ENCODE measurements at regions not wholly inside any gene's neighbourhood (a gene's known extent, or its start where the extent isn't known, plus 50 kb on each side); places are given as distances from the start of the nearest gene placed in this dataset.
A peak's percentile ranks its signal among the peaks of the same experiment; 100 is the strongest.

- H3K36me3 ChIP-seq (replicated peaks in 1 of 2; ENCODE audit: control insufficient read depth in 1 of 2, insufficient read depth in 2 of 2, low read length in 2 of 2): no peaks in the 10 kb centered on the region
- Mint-ChIP-seq H3K9me3 (peaks cover 10 to 32% (median 20%) of the 10 kb centered on the region in 7 donors), H3K27me3 (ENCODE audit: low read depth in 3 of 3) (peaks cover 0 to 6% (median 5%) of the 10 kb centered on the region in 3 donors), H3K36me3 (peaks cover 3 to 4% of the 10 kb centered on the region in 2 donors), H3K4me3 (peak overlapping the region in 1 of 2 donors; percentile 76), H3K4me1 (peaks cover 77% of the 10 kb centered on the region), H3K27ac (peak overlapping the region; percentile 37 to 83 (median 55))
- no peaks in the 10 kb centered on the region for H4K20me1 ChIP-seq (ENCODE audit: insufficient read depth, low read length)
- no peak for DNase-seq
- H3K27me3 ChIP-seq (ENCODE audit: control insufficient read depth in 2 of 2, insufficient read depth in 2 of 2, low read length in 2 of 2): no peaks in the 10 kb centered on the region
- no peaks in the 10 kb centered on the region for H3K79me2 ChIP-seq (ENCODE audit: insufficient read depth, low read length)
- H3K4me1 ChIP-seq (ENCODE audit: control insufficient read depth in 1 of 2, insufficient read depth in 2 of 2, low read length in 2 of 2): peaks cover 58 to 70% of the 10 kb centered on the region in 2 donors
- intact Hi-C loops (cut with micrococcal nuclease): no loop called here
- peak overlapping the region in 1 of 2 donors; percentile 58 for H3K27ac ChIP-seq (ENCODE audit: low read depth in 1 of 2, low read length in 2 of 2)
- no peak overlapping the region for H3K9ac ChIP-seq (ENCODE audit: insufficient read depth, low read length, poor library complexity, severe bottlenecking)
- TF ChIP-seq CTCF (IDR thresholded peaks at IDR 0.05): no peak
- H3K9me3 ChIP-seq (replicated peaks in 1 of 2; ENCODE audit: control insufficient read depth in 1 of 2, insufficient read depth in 1 of 2, low read length in 2 of 2): peaks cover 0 to 7% of the 10 kb centered on the region in 2 donors
- 100% methylated on average over 1 of the region's 2 CpGs for WGBS (ENCODE audit: insufficient coverage)
- H2AFZ ChIP-seq (ENCODE audit: insufficient read depth, low read depth, low read length, poor library complexity, severe bottlenecking): peak overlapping the region; percentile 15
- peak overlapping the region; percentile 51 for H3K4me2 ChIP-seq (replicated peaks; ENCODE audit: extremely low read depth, low read length, poor library complexity, severe bottlenecking)
- peak overlapping the region in 1 of 3 experiments; percentile 41 for H3K4me3 ChIP-seq (replicated peaks in 1 of 3; ENCODE audit: low read depth in 2 of 3, low read length in 3 of 3)
These were observed 217.7 kb upstream of the SULF2 start for GRCh38 chr20:48003021-48003420.

GRCh38 chr20:48002517-48002970 is 217.3 kb upstream of the SULF2 start:
- Histone ChIP-seq H3K27ac (ENCODE audit: low read depth in 1 of 2, low read length in 2 of 2) (peak overlapping the region in 1 of 2 donors; percentile 58), H3K79me2 (ENCODE audit: insufficient read depth, low read length) (no peaks in the 10 kb centered on the region), H3K4me2 (replicated peaks; ENCODE audit: extremely low read depth, low read length, poor library complexity, severe bottlenecking) (peak overlapping the region; percentile 51), H3K9me3 (replicated peaks in 1 of 2; ENCODE audit: control insufficient read depth in 1 of 2, insufficient read depth in 1 of 2, low read length in 2 of 2) (peaks cover 0 to 7% of the 10 kb centered on the region in 2 donors), H3K9ac (ENCODE audit: insufficient read depth, low read length, poor library complexity, severe bottlenecking) (no peak overlapping the region), H3K27me3 (ENCODE audit: control insufficient read depth in 2 of 2, insufficient read depth in 2 of 2, low read length in 2 of 2) (no peaks in the 10 kb centered on the region), H3K4me3 (replicated peaks in 1 of 3; ENCODE audit: low read depth in 2 of 3, low read length in 3 of 3) (peak overlapping the region in 1 of 3 experiments; percentile 41), H3K4me1 (ENCODE audit: control insufficient read depth in 1 of 2, insufficient read depth in 2 of 2, low read length in 2 of 2) (peaks cover 56 to 72% of the 10 kb centered on the region in 2 donors), H3K36me3 (replicated peaks in 1 of 2; ENCODE audit: control insufficient read depth in 1 of 2, insufficient read depth in 2 of 2, low read length in 2 of 2) (no peaks in the 10 kb centered on the region), H4K20me1 (ENCODE audit: insufficient read depth, low read length) (no peaks in the 10 kb centered on the region), H2AFZ (ENCODE audit: insufficient read depth, low read depth, low read length, poor library complexity, severe bottlenecking) (peak overlapping the region; percentile 15)
- intact Hi-C loops (cut with micrococcal nuclease): no loop called here
- WGBS (ENCODE audit: insufficient coverage): no CpG with 5 or more reads among the region's 2 CpGs
- Mint-ChIP-seq H3K27me3 (ENCODE audit: low read depth in 3 of 3) (peaks cover 0 to 6% (median 5%) of the 10 kb centered on the region in 3 donors), H3K27ac (peak overlapping the region in 6 of 7 donors; percentile 5 to 83 (median 54)), H3K4me3 (peak overlapping the region; percentile 6 to 76), H3K4me1 (peaks cover 76% of the 10 kb centered on the region), H3K9me3 (peaks cover 7 to 28% (median 17%) of the 10 kb centered on the region in 7 donors), H3K36me3 (peaks cover 3 to 4% of the 10 kb centered on the region in 2 donors)
- TF ChIP-seq CTCF (IDR thresholded peaks at IDR 0.05): no peak
- DNase-seq: peak; percentile 37 to 76 (median 73)

Data from CD14-positive monocyte (primary cell).